ENCODE measurements at regions not wholly inside any gene's neighbourhood (a gene's known extent, or its start where the extent isn't known, plus 50 kb on each side); places are given as distances from the start of the nearest gene placed in this dataset.

GRCh38 chrX:866441-866990 lies 235.9 kb downstream of the SHOX start:
- Histone ChIP-seq H3K4me1 (ENCODE audit: control insufficient read depth in 2 of 2, insufficient read depth in 2 of 2, low read length in 2 of 2) (no peaks in the 10 kb centered on the region), H3K36me3 (ENCODE audit: control insufficient read depth in 2 of 2, insufficient read depth in 2 of 2, low read length in 1 of 2) (no peaks in the 10 kb centered on the region), H3K27me3 (ENCODE audit: control insufficient read depth in 2 of 2, insufficient read depth in 1 of 2, low read length in 1 of 2) (no peaks in the 10 kb centered on the region), H3K9me3 (ENCODE audit: control insufficient read depth in 2 of 2, insufficient read depth in 1 of 2, low read length in 1 of 2) (no peaks in the 10 kb centered on the region), H3K27ac (ENCODE audit: low read depth in 1 of 2, low read length in 1 of 2) (no peak overlapping the region), H3K4me3 (ENCODE audit: low read length in 2 of 2) (no peak overlapping the region)
- DNase-seq (ENCODE audit: low read depth in 6 of 9, low spot score in 9 of 9) = no peak
- 19% methylated on average over 18 of the region's 18 CpGs for WGBS

- Histone ChIP-seq H3K27me3 (ENCODE audit: control insufficient read depth in 2 of 2, insufficient read depth in 1 of 2, low read length in 1 of 2) (no peaks in the 10 kb centered on the region), H3K4me1 (ENCODE audit: control insufficient read depth in 2 of 2, insufficient read depth in 2 of 2, low read length in 2 of 2) (no peaks in the 10 kb centered on the region), H3K9me3 (ENCODE audit: control insufficient read depth in 2 of 2, insufficient read depth in 1 of 2, low read length in 1 of 2) (peaks cover 0 to 3% of the 10 kb centered on the region in 2 donors), H3K36me3 (ENCODE audit: control insufficient read depth in 2 of 2, insufficient read depth in 2 of 2, low read length in 1 of 2) (no peaks in the 10 kb centered on the region), H3K27ac (ENCODE audit: low read depth in 1 of 2, low read length in 1 of 2) (no peak overlapping the region), H3K4me3 (ENCODE audit: low read length in 2 of 2) (no peak overlapping the region)
- 65% methylated on average over 3 of the region's 3 CpGs for WGBS
- DNase-seq (ENCODE audit: low read depth in 6 of 9, low spot score in 9 of 9) = no peak
Observed at GRCh38 chrX:865422-865821, 234.8 kb downstream of the SHOX start.

GRCh38 chrX:861921-862320 lies 231.3 kb downstream of the SHOX start:
- H3K36me3 ChIP-seq (ENCODE audit: control insufficient read depth in 2 of 2, insufficient read depth in 2 of 2, low read length in 1 of 2) = no peaks in the 10 kb centered on the region
- H3K27ac ChIP-seq (ENCODE audit: low read depth in 1 of 2, low read length in 1 of 2) = no peak overlapping the region
- 79% methylated on average over 9 of the region's 9 CpGs for WGBS
- no peak for DNase-seq (ENCODE audit: low read depth in 6 of 9, low spot score in 9 of 9)
- H3K27me3 ChIP-seq (ENCODE audit: control insufficient read depth in 2 of 2, insufficient read depth in 1 of 2, low read length in 1 of 2) = no peaks in the 10 kb centered on the region
- peaks cover 0 to 3% of the 10 kb centered on the region in 2 donors for H3K9me3 ChIP-seq (ENCODE audit: control insufficient read depth in 2 of 2, insufficient read depth in 1 of 2, low read length in 1 of 2)
- no peaks in the 10 kb centered on the region for H3K4me1 ChIP-seq (ENCODE audit: control insufficient read depth in 2 of 2, insufficient read depth in 2 of 2, low read length in 2 of 2)
- no peak overlapping the region for H3K4me3 ChIP-seq (ENCODE audit: low read length in 2 of 2)

- no peak for DNase-seq (ENCODE audit: low read depth in 6 of 9, low spot score in 9 of 9)
- 76% methylated on average over 14 of the region's 14 CpGs for WGBS
- H3K9me3 ChIP-seq (ENCODE audit: control insufficient read depth in 2 of 2, insufficient read depth in 1 of 2, low read length in 1 of 2) = peaks cover 0 to 3% of the 10 kb centered on the region in 2 donors
- H3K4me3 ChIP-seq (ENCODE audit: low read length in 2 of 2) = no peak overlapping the region
- no peaks in the 10 kb centered on the region for H3K4me1 ChIP-seq (ENCODE audit: control insufficient read depth in 2 of 2, insufficient read depth in 2 of 2, low read length in 2 of 2)
- no peak overlapping the region for H3K27ac ChIP-seq (ENCODE audit: low read depth in 1 of 2, low read length in 1 of 2)
- H3K27me3 ChIP-seq (ENCODE audit: control insufficient read depth in 2 of 2, insufficient read depth in 1 of 2, low read length in 1 of 2) = no peaks in the 10 kb centered on the region
- H3K36me3 ChIP-seq (ENCODE audit: control insufficient read depth in 2 of 2, insufficient read depth in 2 of 2, low read length in 1 of 2) = no peaks in the 10 kb centered on the region
Observed at GRCh38 chrX:861340-861890, 230.8 kb downstream of the SHOX start.

- H3K27ac ChIP-seq (ENCODE audit: low read depth in 1 of 2, low read length in 1 of 2) = no peak overlapping the region
- H3K36me3 ChIP-seq (ENCODE audit: control insufficient read depth in 2 of 2, insufficient read depth in 2 of 2, low read length in 1 of 2) = no peaks in the 10 kb centered on the region
- no peak overlapping the region for H3K4me3 ChIP-seq (ENCODE audit: low read length in 2 of 2)
- 94% methylated on average over 1 of the region's 1 CpG for WGBS
- H3K27me3 ChIP-seq (ENCODE audit: control insufficient read depth in 2 of 2, insufficient read depth in 1 of 2, low read length in 1 of 2) = no peaks in the 10 kb centered on the region
- H3K4me1 ChIP-seq (ENCODE audit: control insufficient read depth in 2 of 2, insufficient read depth in 2 of 2, low read length in 2 of 2) = no peaks in the 10 kb centered on the region
- peaks cover 0 to 3% of the 10 kb centered on the region in 2 donors for H3K9me3 ChIP-seq (ENCODE audit: control insufficient read depth in 2 of 2, insufficient read depth in 1 of 2, low read length in 1 of 2)
- no peak for DNase-seq (ENCODE audit: low read depth in 6 of 9, low spot score in 9 of 9)
Observed at GRCh38 chrX:859329-859728, 228.7 kb downstream of the SHOX start.

GRCh38 chrX:858542-859078 lies 228.0 kb downstream of the SHOX start:
- H3K27me3 ChIP-seq (ENCODE audit: control insufficient read depth in 2 of 2, insufficient read depth in 1 of 2, low read length in 1 of 2) = no peaks in the 10 kb centered on the region
- no peak overlapping the region for H3K27ac ChIP-seq (ENCODE audit: low read depth in 1 of 2, low read length in 1 of 2)
- no peaks in the 10 kb centered on the region for H3K36me3 ChIP-seq (ENCODE audit: control insufficient read depth in 2 of 2, insufficient read depth in 2 of 2, low read length in 1 of 2)
- WGBS = 97% methylated on average over 1 of the region's 1 CpG
- no peak for DNase-seq (ENCODE audit: low read depth in 6 of 9, low spot score in 9 of 9)
- H3K9me3 ChIP-seq (ENCODE audit: control insufficient read depth in 2 of 2, insufficient read depth in 1 of 2, low read length in 1 of 2) = peaks cover 0 to 3% of the 10 kb centered on the region in 2 donors
- H3K4me1 ChIP-seq (ENCODE audit: control insufficient read depth in 2 of 2, insufficient read depth in 2 of 2, low read length in 2 of 2) = no peaks in the 10 kb centered on the region
- no peak overlapping the region for H3K4me3 ChIP-seq (ENCODE audit: low read length in 2 of 2)

GRCh38 chrX:857376-857775 lies 226.8 kb downstream of the SHOX start:
- WGBS = 93% methylated on average over 5 of the region's 5 CpGs
- DNase-seq (ENCODE audit: low read depth in 6 of 9, low spot score in 9 of 9) = no peak
- no peak overlapping the region for H3K4me3 ChIP-seq (ENCODE audit: low read length in 2 of 2)
- H3K36me3 ChIP-seq (ENCODE audit: control insufficient read depth in 2 of 2, insufficient read depth in 2 of 2, low read length in 1 of 2) = no peaks in the 10 kb centered on the region
- no peak overlapping the region for H3K27ac ChIP-seq (ENCODE audit: low read depth in 1 of 2, low read length in 1 of 2)
- no peaks in the 10 kb centered on the region for H3K4me1 ChIP-seq (ENCODE audit: control insufficient read depth in 2 of 2, insufficient read depth in 2 of 2, low read length in 2 of 2)
- no peaks in the 10 kb centered on the region for H3K27me3 ChIP-seq (ENCODE audit: control insufficient read depth in 2 of 2, insufficient read depth in 1 of 2, low read length in 1 of 2)
- H3K9me3 ChIP-seq (ENCODE audit: control insufficient read depth in 2 of 2, insufficient read depth in 1 of 2, low read length in 1 of 2) = peaks cover 0 to 3% of the 10 kb centered on the region in 2 donors

GRCh38 chrX:856566-857290 lies 226.1 kb downstream of the SHOX start:
- Histone ChIP-seq H3K27me3 (ENCODE audit: control insufficient read depth in 2 of 2, insufficient read depth in 1 of 2, low read length in 1 of 2) (no peaks in the 10 kb centered on the region), H3K36me3 (ENCODE audit: control insufficient read depth in 2 of 2, insufficient read depth in 2 of 2, low read length in 1 of 2) (no peaks in the 10 kb centered on the region), H3K4me3 (ENCODE audit: low read length in 2 of 2) (no peak overlapping the region), H3K9me3 (ENCODE audit: control insufficient read depth in 2 of 2, insufficient read depth in 1 of 2, low read length in 1 of 2) (peaks cover 0 to 3% of the 10 kb centered on the region in 2 donors), H3K4me1 (ENCODE audit: control insufficient read depth in 2 of 2, insufficient read depth in 2 of 2, low read length in 2 of 2) (no peaks in the 10 kb centered on the region), H3K27ac (ENCODE audit: low read depth in 1 of 2, low read length in 1 of 2) (no peak overlapping the region)
- 80% methylated on average over 14 of the region's 14 CpGs for WGBS
- DNase-seq (ENCODE audit: low read depth in 6 of 9, low spot score in 9 of 9) = no peak

GRCh38 chrX:853304-853703 lies 222.7 kb downstream of the SHOX start:
- Histone ChIP-seq H3K4me1 (ENCODE audit: control insufficient read depth in 2 of 2, insufficient read depth in 2 of 2, low read length in 2 of 2) (no peaks in the 10 kb centered on the region), H3K9me3 (ENCODE audit: control insufficient read depth in 2 of 2, insufficient read depth in 1 of 2, low read length in 1 of 2) (no peaks in the 10 kb centered on the region), H3K36me3 (ENCODE audit: control insufficient read depth in 2 of 2, insufficient read depth in 2 of 2, low read length in 1 of 2) (no peaks in the 10 kb centered on the region), H3K27ac (ENCODE audit: low read depth in 1 of 2, low read length in 1 of 2) (no peak overlapping the region), H3K4me3 (ENCODE audit: low read length in 2 of 2) (no peak overlapping the region), H3K27me3 (ENCODE audit: control insufficient read depth in 2 of 2, insufficient read depth in 1 of 2, low read length in 1 of 2) (no peaks in the 10 kb centered on the region)
- WGBS = 96% methylated on average over 7 of the region's 7 CpGs
- DNase-seq (ENCODE audit: low read depth in 6 of 9, low spot score in 9 of 9) = no peak

Measured in thymus (tissue), 11 donors.